Tibial nerve (tissue), 4 donors: ENCODE measurements at regions not wholly inside any gene's neighbourhood (a gene's known extent, or its start where the extent isn't known, plus 50 kb on each side); places are given as distances from the start of the nearest gene placed in this dataset.

ENCODE experiments used
- EP300 ChIP-seq, 2 donors: sonication (generic); formaldehyde crosslinking; IDR thresholded peaks; one replicate each; pipeline ENCODE4 v1.6.1; 2017; ENCODE audit warnings: antibody characterized with exemption in 2 of 2, mild to moderate bottlenecking in 1 of 2
- POLR2A ChIP-seq, 2 donors: fragments of 450-650 bp; IDR thresholded peaks; one replicate each; pipeline ENCODE4 v1.6.1; 2017; ENCODE audit warnings: antibody characterized with exemption in 2 of 2, mild to moderate bottlenecking in 2 of 2, moderate library complexity in 2 of 2
- TF ChIP-seq, protein P1 (sequence below), 5 experiments: fragments of 200-600 bp in 3 of 5; fragments of 450-650 bp in 2 of 5; sonication (generic) in 3 of 5; IDR thresholded peaks; one replicate each; pipeline ENCODE4 v1.5.1; 2016 to 2019; ENCODE audit warnings: antibody characterized with exemption in 5 of 5, mild to moderate bottlenecking in 3 of 5, moderate library complexity in 2 of 5

DNA sequence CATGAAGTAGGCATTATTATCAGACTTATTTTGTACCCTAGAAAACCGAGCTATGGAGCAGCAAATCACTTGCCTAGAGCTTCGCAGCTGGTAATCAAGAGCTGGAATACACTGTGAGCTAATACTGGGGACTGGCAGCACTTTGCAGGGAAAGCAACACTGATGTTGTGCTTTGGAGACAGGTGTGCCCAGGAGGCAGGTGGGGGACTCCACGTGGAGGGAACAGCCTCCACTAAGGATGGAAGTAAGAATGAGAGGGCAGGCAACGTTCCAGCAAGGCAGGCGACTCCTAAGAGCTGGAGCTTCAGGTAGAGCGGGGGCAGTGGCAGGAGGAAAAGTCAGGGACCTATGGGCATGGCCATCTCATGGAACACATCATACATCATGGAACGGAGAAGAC is 300.5 kb upstream of the IGF1R start:
- TF ChIP-seq, protein P1, sequence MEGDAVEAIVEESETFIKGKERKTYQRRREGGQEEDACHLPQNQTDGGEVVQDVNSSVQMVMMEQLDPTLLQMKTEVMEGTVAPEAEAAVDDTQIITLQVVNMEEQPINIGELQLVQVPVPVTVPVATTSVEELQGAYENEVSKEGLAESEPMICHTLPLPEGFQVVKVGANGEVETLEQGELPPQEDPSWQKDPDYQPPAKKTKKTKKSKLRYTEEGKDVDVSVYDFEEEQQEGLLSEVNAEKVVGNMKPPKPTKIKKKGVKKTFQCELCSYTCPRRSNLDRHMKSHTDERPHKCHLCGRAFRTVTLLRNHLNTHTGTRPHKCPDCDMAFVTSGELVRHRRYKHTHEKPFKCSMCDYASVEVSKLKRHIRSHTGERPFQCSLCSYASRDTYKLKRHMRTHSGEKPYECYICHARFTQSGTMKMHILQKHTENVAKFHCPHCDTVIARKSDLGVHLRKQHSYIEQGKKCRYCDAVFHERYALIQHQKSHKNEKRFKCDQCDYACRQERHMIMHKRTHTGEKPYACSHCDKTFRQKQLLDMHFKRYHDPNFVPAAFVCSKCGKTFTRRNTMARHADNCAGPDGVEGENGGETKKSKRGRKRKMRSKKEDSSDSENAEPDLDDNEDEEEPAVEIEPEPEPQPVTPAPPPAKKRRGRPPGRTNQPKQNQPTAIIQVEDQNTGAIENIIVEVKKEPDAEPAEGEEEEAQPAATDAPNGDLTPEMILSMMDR (IDR thresholded peaks at IDR 0.05) = no peak
- TF ChIP-seq POLR2A (IDR thresholded peaks at IDR 0.05) = no peak
- TF ChIP-seq EP300 (IDR thresholded peaks at IDR 0.05) = no peak
